ENCODE measurements at regions not wholly inside any gene's neighbourhood (a gene's known extent, or its start where the extent isn't known, plus 50 kb on each side); places are given as distances from the start of the nearest gene placed in this dataset.
"Not testable (repeated sequence)": the region's sequence is repeated elsewhere in the genome, so short reads cannot be mapped to it uniquely, and the experiment has no call there.

DNA sequence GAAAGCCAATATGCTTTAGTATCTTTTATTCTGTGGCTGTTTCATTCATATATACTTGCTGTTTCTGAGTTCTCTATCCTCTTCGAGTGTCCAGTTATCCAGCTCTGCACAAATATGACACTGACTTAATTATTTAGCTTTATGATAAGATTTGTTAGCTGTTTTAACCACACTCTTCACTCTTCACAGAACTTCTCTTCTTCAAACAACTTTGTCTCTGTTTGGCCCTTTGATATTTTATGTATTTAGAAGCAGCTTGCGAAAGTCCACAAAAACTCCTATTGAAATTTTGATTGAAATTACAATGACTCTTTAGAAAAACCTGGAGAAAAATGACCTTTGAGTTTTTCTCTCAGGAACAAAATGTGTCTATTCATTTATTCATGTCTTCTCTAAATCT, 407.0 kb downstream of the CPS1 start:
- no peak for DNase-seq

DNA sequence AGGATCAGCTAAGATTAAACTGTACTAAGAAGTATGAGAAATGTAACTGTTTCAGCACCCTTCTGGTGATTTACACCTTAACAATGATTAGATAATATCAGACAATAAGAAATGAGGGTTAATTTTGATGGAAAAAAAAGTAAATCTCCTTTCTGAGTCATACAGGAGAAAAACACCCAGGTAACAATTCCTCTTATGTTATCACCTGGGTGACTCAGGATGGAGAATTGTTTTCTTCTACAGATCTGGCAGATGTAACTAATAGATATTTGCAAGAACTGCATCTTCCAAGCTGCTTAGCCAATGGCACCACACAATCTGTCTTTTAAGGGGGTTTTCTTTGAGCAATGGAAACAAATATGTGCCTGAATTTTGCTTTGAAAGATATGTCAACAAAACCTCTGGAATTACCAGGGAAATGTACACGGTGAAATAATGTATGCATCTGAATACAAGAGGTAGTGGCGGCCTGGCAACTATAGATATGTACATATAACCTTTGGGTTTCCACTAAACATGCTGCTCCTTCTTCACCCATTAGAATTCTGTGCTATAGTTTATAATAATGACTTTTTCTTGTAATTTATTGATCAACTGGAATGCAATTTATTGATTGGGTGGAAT, 407.9 kb downstream of the CPS1 start:
- DNase-seq: no peak

GRCh38 chr2:210965472-210965871, 409.1 kb downstream of the CPS1 start:
- DNase-seq: no peak

DNA sequence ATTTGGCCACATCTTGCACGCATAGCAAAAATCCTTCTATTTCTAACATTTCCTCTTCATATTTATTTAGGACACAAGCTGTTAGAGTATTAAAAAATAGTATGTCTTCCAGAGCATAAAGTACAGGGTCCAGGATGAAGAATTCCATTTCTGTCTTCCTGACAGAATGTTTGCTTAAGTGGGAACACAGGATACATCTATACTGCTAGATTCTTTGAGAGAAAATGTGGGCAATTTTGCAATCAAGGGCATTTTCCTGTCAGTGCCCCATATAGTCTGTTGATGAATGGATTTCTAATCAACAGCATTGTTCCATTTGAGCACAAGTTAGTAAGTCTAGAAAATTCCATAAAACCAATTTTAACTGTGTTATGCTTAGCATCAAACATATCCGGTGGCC, 409.9 kb downstream of the CPS1 start:
- no peak for DNase-seq

DNA sequence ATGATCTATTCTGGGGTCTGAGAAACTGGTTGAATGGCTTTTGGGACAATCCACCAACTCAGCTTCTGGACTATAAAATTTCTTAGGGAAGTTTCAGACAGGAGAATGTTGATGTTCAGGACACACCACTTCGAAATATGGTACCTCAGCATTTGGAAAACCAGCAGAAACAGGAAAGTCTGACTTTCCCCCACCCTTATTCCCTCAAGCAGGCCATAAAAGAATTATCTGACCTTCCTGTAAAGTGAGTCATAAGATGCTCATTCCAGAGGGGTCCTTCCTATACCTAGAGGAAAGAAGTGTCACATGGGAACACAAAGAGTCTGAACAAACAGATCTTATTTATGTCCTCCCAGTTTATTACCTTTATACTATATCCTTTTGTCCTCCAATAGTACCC, 415.0 kb downstream of the CPS1 start:
- no peak for DNase-seq

DNA sequence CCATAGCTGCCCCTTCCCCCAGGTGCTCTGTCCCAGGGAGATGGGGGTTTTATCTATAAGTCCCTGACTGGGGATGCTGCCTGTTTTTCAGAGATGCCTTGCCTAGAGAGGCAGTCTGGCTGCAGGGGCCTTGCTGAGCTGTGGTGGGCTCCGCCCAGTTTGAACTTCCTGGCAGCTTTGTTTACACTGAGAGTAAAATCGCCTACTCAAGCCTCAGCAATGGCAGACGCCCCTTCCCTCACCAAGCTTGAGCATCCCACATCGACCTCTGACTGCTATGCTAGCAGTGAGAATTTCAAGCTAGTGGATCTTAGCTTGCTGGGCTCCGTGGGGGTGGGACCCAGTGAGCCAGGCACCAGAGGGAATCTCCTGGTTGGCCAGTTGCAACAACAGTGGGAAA, 430.4 kb downstream of the CPS1 start:
- not testable (repeated sequence) for DNase-seq

DNA sequence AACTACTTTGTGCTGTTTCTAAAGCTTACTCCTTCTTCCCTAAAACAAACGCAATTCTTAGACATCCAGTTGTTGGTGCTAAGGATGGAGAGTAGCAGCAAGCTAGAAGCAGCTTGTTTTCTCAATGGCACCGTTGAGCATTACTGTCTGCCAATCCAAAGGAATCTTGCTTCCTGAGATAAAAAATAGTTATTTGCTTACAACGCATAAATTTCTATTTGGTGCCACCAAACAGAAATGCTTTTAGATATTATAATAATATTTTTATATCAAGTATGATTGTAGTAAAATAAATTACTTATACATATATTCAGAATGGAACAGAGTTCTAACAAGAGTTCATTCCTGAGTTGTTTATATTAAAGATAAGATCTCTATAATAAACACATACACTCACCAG, 434.7 kb downstream of the CPS1 start:
- no peak for DNase-seq

GRCh38 chr2:210994104-210994503, 437.7 kb downstream of the CPS1 start:
- DNase-seq: no peak

GRCh38 chr2:210997373-210997772, 441.0 kb downstream of the CPS1 start:
- DNase-seq: no peak

DNA sequence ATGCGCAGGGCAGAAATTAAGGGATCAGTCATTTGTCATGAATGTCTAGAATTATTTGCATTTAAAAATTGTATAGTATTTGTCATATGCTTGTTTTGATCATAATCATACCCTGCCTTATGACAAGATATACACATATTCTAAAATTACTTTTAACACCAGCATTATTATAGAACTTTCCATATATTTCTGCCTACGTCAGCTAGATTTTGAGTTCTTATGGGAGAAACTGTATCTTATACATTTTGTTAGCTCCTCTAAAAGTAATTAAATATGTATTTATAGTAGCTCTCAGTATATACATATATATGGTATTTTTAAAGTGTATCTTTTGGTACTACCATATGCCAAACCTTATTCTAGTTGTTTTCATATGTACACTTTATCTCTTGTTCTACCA, 441.9 kb downstream of the CPS1 start:
- no peak for DNase-seq

GRCh38 chr2:211014376-211014775, 458.0 kb downstream of the CPS1 start:
- DNase-seq: no peak

- DNase-seq: no peak
These were observed 458.5 kb downstream of the CPS1 start for GRCh38 chr2:211014906-211015305.

- not testable (repeated sequence) for DNase-seq
These were observed 468.7 kb downstream of the CPS1 start for GRCh38 chr2:211025089-211025488.

GRCh38 chr2:211026109-211026508, 469.7 kb downstream of the CPS1 start:
- no peak for DNase-seq

DNA sequence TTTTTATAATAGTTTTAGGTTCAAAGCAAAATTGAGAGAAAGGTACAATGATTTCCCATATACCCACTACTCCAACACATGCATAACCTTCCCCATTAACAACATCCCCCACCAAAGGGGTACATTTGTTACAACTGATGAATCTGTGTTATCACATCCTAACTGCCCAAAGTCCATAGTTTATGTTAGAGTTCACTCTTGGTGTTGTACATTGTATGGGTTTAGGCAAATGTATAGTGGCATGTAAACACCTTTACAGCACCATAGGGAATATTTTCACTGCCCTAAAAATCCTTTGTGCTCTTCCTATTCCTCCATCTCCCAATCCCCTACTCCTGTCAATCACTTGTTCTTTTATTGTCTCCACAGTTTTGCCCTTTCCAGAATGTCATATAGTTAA, 471.6 kb downstream of the CPS1 start:
- no peak for DNase-seq

DNA sequence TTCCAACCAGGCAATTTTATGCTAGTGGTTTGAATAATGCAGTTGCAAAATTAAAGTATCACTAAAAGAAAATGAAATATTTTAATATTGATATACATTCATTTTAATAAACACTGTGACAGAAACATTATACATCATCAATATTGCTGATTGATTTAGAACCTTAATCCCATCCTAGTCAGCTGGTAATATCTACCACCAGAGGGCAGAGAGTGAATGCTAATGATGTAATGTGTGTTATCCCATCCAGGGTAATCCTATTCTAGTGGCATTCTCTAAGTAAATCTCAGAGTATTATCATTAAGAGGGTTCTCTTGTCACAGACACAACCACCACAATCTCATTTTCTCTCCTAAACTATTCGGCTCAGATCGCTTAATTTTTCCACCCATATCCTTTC, 477.4 kb downstream of the CPS1 start:
- DNase-seq: no peak

DNA sequence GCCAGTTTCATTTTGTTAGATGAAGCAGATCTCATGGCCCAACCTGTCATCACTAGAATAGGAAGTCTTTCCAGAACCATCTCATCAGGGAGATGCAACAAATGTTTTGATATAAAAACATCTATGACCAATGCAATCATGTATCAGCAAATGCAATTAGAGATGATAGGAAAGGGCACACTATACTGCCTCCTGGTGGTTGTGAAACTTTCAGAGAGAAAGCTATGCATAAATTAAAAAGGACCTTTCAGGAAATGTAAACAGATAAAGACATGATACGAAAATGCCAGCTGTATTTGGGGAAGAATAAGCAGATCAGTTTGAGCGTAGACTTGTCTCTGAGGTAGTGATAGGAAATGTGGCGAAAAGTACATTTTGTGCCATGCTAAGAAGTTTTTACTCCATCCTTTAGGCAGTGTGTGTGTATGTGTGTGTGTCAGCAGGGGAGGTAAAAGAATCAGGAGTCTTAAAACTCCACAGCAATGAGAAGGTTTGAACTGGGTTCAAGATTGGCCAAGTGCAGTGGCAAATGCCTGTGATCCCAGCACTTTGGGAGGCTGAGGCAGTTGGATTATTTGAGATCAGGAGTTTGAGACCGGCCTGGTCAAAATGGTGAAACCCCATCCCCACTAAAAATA, 479.3 kb downstream of the CPS1 start:
- no peak for DNase-seq

DNA sequence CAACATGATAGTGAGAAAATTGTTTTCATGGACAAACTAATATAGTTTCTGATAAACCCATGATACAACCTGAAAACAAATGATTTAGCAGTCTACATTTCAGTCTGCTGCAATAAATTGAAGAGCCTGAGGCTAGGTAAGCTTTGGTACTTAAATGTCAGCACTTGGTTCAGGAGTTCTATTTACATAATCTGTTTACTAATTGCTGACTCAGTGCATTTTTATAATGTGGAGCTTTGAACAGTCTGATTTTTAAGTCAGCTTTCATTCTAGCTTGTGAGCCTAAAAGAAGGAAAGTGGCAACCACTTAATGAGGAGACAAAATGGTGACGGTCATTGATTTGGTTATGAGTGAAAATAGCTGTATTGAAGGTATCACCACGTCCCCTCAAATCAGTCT, 488.6 kb downstream of the CPS1 start:
- DNase-seq: no peak

DNA sequence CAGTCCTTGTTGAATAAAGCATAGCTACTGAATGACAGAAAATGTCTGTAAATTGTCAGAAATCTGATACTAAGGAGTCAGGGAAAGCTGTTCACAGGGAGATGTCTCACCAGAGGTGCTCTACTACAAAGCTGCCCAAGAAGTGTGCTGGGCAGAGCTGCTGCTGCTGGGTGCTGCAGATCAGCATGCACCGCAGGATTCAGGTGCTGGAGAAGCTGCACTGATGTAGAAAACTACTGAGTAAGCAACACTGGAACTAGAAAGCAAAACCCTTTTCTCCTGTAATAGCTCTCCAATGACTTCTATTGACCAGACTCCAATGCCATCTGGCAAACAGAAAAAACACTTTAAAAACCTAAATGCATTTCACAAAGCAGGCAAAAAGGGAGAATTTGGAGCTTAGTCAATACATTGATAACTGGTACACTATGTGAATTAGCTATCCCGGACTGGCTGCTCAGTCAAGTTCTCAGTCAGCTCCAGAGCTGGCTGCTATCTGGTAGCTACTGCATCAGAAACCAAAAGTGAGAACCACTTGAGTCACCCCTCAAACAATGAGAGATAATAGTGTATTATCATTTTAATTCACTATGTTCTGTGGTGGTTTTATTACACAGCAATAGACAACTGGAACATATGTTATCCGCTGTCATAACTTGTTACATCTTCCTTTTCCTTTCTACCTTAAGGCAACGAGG, 493.1 kb downstream of the CPS1 start:
- DNase-seq: no peak

- no peak for DNase-seq
These were observed 499.0 kb downstream of the CPS1 start for GRCh38 chr2:211055438-211055837.

DNA sequence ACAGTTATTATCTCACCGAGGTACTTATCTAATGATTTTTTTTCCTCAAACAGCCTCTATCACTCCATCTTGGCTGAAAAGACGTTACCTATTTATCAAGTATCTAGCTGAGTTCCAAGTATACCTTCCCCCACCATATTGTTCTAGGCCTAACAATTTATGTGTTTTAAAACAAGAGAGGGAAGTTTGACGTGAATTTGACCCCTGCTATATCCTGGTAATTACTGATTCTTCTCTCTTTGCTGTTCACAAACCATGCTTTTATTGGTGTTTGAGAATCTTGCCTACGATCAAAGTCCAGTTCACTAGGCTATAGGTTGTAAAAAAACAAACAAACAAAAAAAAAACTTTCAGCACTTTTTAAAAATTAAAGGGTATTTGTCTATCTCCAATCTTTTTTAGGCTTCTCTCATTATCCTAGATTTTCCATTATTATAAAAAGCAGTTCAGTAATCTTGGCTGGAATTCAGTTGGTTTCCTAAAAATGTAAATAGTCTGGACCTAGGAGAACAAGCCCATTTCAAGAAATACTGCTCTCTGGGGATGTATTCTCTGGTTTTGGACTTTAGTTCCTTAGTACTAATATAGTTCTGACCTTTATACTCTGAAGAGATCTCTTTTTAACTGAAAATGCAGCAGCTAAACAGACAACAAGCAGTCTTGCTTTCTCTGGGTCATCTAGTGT, 505.4 kb downstream of the CPS1 start:
- no peak for DNase-seq

DNA sequence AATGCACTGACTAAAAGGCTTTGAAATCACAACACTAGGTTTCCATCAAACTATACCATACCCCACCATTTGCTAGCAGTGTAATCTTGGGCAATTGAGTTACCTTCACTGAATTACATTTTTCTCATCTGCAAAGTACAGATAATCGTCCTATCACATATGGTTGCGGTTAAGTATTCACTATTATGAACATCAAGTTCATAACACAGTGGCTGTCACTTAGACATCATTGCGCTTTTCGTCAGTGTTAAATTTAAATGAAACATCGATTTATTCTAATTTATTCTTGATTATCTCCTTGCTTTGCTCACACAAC, 505.9 kb downstream of the CPS1 start:
- no peak for DNase-seq

DNA sequence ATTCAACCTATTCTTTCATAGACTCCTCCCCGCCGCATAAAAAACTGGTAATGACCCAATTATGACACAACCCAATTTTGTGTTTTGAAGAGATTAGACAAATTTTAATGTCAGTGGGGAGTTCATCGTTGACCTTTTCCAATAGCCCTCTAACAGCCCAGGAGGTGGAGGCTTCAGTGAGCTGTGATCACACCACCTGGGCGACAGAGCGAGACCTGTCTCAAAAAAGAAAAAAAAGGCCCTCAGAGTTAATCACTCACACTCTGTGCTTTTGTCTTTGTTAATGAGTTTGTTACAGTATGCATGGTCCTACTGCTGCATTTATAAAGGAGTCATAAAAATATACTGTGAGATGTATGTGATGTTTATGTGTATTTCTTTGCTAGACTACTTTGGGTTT, 510.6 kb downstream of the CPS1 start:
- DNase-seq: no peak

DNA sequence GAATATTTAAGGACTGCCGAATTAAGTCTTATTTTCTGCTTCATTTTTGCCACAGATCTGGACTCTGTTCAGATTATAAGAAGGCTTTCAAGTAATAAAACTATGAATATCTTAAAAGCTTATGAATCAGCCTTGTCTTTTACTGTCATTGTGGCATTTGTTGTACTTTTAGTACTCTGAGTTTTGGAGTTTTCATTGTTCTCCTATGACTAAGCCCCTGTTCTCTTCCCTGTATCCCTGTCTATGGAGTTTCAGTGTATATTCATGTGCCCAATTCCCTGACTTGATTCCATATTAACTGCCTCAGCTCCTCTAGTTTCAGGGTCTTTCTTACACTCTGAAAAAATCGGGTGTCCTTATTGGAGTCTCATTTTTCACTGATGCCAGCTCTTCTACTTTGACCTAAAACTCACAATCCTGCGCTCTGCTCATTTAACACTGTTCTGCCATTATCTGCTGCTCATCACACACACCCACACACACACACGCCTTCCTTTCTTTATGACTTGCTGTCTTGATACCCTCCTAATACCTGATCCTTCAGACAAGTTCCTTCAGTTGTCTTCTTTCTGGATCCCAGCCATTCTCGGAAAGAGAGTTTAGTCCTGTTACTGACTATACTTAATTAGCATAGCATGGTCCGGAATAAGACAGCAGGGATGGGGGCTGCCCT, 511.8 kb downstream of the CPS1 start:
- no peak for DNase-seq
